ENCODE measurements at regions not wholly inside any gene's neighbourhood (a gene's known extent, or its start where the extent isn't known, plus 50 kb on each side); places are given as distances from the start of the nearest gene placed in this dataset.

DNA sequence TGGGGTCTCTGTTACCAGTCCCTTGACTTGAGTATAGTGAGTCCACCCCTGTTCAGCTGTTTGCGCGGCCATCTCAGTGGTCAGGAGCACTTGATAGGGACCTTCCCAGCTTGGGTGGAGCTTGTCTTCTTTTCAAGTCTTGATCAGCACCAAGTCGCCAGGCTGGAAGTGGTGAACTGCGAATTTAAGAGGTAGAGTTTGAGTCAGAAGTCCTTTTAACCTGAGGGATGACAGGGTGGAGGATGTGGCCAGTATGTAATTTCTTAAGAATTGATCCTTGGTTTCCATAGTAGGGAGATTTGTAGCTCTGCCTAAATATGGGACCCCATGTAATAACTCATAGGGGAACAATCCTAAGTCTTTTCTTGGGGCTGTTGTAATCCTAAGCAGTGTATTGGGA is 86.3 kb upstream of the XCR1 start:
- DNase-seq (ENCODE audit: low read depth): no peak

DNA sequence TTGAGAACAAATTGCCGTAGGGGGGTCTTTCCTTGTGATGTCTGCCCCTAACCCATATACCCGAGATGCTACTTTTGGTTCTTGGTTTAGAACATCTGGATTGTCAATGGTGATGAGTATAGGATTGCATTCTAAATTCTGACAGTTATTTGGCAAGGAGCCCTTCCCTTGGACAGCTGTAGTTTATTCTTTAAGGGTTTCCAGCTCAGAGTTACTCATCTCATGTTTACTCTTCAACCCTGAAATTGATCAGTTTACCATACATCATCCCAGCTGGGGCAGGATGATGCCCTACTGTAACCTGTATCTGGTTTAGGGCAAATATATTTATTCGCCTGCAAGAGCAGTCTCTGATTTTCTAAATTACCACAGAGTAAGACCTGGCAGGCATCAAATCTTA is 85.7 kb upstream of the XCR1 start:
- no peak for DNase-seq (ENCODE audit: low read depth)

DNA sequence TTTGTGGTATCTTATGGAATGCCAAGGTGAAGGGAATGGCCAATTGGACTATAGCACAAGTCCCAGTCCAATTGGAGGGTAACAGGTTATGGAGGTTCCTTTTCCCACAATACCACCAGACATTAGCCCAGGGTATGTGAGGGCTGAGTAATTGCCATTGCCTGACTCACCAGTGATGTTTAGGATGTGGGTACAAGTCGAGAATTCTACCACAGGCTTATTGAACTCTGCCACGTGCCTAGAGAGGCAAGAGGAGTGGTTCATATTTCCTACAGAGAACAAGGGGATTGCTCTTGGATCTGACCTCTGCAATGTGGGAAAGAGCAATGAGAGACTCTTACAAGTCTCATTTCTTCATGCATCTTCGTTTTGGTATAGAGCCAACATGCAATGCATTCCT is 85.0 kb upstream of the XCR1 start:
- no peak for DNase-seq (ENCODE audit: low read depth)

DNA sequence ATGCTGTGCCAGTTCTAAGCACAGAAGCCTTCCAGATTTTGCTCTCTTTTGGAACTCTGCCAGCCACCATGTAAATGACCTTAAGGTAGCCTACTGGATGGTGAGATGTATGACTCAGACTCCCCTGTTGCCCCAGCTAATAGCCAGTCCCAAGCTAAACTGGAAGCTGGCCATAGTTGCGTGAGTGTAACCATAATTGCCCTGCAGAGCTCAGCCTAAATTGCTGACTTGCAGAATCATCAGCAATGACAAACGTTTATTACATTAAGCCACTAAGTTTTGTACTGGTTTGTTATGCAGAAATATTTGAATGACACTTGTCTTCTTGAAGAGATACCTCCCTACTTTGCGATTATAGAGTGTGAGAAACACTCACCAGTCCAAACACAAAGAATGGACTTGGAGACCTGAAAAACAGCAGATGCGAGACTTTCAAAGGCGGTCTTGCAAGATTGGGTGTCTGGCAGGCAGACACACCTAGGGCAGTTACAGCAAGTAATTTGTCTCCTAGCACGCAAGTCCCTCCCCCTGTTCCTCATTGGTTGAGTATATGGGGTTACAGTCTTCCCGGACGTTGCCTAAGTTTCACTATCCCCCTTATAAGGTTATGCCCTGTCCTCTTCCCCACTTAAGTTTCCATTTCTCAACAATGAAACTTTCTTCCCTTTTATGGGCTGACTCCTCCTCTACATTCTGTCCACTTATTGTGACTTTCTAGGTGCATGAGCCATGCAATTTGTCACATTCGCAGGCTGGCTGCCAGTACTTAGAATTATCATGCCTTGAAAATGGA is 83.6 kb upstream of the XCR1 start:
- no peak for DNase-seq (ENCODE audit: low read depth)

DNA sequence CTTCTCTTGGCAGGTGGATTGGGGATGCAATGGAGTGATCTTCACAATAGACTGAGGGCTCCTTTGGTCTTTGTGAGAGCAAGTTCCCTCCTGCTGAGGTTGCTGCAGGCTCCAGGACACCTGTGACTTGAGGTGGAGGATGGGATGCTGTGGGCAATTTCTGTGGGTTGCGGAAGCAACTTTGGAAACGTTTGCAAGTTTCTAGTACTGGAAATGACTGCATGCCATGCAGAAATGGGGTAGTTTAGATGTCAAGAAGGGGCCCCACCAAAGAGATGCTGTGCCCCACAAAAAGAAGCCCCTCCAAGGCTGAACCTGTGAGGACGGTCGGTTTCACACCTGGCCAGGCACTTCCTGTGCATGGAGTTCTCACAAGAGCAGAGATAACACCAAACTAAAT is 80.4 kb upstream of the XCR1 start:
- DNase-seq (ENCODE audit: low read depth): no peak

DNA sequence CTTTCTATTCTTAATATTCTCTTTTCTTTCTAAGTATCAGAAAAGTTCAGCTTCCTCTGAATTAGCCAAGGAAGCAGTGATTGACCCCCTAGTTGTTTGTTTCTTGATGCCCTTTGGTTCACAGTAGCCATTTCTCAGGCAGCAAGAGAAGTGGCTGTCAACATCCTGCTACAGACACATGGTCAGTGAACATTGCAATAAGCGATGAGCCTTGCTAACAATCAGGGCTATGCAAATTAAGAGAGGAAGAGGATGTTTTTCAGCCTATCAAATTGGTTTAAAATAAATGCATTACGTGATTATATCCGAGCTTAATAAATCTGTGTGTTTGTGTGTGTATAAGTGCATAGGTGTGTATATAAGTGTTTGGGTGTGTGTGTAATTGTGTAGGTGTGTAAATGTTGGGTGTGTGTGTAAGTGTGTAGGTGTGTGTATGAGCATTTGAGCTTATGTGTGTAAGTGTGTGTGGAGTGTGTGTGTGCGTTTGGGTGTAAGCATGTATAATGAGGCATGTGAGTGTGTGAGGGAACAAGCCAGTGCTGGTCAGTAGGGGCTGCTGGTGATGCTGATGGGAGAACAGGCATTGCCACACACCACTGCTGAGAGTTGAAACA is 78.1 kb upstream of the XCR1 start:
- no peak for DNase-seq (ENCODE audit: low read depth)

DNA sequence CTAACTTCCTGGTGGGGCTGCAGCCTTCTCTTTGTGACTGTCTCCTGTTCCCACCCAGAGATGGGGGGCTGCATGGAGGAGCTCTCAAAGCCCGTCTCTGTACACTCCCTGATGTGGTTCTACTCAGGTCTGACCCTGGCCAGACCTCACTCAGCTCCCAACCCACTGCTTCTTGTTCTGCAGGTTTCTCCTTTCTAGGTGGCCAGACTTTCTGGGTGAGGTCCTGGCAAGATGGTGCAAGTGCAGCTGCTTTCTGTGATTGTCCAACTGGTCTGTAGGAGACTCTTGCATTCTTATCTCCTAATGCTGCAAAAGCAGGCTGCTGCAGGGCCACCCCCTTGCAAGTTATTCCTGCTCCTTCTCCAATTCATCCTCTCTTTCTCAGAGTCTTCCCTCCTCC is 77.4 kb upstream of the XCR1 start:
- DNase-seq (ENCODE audit: low read depth): no peak

DNA sequence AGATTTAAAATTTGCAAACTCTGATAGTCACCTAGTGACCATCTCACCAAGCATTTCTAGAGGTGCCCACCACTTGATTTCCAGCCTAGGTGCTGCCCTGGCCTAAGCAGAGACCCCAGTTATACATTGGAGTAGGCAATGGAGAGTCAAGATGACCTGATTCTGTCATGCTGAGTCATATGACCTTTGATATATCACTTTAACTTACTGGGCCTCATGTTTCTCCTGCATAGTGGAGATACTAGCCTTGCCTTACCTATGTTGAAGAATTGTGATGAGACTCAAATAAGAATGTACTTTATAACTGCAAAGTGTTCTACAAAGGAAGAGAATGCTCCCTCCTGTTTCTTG is 75.5 kb upstream of the XCR1 start:
- no peak for DNase-seq (ENCODE audit: low read depth)

DNA sequence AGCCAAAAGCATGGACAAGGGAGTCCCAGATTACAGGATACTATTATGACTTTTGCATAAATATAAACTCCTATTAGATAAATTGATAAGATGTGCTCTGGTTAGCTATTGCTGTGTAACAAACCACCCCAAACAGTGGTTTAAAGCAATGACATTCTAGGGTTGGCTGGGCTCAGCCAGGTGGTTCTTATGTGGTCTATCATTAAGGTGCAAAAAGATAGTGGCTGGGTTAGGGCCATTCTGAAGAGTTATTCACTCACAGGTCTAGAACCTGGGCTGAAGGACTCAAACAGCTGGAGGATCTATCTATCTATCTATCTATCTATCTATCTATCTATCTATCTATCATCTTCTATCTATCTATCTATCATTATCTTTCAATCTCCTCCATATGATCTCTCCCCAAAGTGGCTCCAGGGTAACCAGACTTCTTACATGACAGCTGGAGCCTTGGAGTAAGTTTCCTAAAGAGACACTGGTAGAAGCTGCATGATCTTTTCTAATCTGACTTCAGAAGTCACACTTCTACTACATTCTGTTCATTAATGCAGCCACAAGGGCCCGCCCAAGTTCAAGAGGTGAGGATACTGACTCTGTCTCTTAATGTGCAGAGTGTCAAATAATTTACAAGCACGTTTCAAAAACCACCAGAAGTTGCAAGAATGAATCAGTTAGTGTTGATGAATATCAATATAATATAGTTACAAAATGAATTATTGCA is 74.9 kb upstream of the XCR1 start:
- no peak for DNase-seq (ENCODE audit: low read depth)

DNA sequence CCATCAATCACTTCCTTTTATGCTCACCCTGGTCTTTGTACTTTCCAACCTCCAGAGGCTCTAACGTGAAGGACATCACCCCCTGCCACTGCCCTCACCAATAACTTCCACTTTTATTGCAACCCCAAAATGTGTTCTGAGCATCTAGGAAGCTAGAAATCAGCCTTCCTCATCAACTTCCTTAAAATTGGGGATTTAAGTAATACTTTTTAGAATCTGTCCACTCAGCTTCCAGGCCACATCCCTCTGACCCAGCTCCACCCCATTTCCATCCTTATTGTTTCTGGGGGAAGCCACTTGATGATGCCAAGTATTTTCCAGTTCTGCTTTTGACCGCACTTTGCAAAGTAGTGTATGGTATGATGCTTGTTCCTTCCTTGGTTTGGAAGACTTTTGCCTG is 73.5 kb upstream of the XCR1 start:
- DNase-seq (ENCODE audit: low read depth): no peak

DNA sequence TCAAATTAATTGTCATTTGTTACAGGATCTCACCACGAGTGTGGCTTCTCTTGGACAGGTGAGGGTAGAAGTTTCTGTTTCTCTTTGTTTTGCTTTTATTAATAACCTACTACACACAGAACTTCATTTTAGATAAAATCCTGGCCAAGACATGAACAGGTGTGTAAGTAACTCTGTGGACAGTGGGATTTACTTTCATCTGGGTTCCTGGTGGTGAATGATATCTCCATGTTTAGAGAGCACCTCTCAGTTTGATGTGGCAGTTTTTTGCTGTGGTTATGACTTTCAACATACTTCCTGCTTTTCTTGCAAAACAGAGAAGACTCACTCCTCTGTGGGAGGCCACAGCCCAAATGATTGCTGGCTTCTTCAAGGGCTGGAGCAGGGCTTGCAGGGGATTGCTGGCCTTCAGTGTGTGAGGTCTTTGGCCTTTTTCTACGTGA is 71.1 kb upstream of the XCR1 start:
- no peak for DNase-seq (ENCODE audit: low read depth)

DNA sequence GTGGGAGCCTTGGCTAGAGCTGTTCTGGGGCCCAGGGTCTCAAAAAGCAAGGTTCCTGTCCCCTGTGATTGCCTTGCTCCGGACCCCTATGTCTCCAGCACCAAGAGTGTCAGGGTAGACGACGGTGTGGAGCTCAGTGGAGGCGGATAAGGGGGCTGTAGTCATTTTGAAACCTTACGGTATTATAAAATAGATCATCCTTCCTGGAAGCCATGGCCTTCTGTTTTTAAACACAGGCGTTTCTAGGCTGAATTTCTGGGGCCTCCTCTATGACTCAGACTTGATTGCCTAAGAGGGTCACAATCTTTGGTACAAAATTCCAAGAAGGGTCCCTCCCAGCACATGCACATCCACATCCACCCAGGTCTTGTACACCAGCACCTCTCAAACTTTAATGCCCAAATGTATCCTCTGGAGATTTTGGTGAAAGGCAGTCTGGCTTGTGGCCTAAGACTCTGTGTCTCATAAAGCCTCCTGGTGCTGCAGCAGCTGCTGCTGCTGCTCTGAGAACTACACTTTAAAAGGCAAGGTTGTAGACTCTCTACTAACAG is 70.5 kb upstream of the XCR1 start:
- no peak for DNase-seq (ENCODE audit: low read depth)

DNA sequence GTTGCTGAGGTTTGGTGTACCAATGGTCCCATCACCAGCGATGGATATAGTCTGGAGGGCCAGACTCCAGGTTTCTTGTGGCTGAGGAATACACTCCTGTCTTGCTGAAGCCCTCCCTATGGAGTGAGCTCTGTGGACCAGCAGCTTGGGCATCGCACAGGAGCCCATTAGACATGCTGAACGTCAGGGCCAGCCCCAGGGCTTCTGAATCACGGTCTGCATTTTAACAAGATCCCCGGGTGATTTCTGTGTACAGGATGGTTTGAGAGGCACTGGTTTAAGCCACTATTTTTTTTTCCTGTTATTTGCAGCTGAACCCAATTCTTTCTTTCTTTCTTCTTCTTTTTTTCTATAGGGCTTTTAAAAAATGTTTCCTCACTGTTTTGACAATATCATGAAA is 69.5 kb upstream of the XCR1 start:
- DNase-seq (ENCODE audit: low read depth): no peak

DNA sequence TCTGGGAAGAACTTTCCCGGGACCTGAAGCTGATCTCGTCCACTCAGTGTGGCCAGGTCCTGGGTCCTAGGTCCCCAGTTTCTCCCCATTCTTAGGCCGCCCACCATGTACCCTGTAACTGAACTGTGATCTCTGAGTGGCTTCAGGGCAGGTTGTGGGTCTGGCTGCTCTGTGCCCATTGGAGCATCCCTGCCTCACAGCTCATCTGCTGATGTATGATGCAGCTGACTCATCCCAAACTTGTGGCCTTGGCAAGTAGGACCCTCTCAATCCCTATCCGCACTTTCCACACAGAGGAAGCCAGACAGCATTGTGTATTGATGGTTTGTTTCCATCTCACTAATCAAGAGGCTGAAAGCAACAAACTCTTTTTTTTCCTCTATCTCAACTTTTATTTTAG is 69.1 kb upstream of the XCR1 start:
- DNase-seq (ENCODE audit: low read depth): no peak

DNA sequence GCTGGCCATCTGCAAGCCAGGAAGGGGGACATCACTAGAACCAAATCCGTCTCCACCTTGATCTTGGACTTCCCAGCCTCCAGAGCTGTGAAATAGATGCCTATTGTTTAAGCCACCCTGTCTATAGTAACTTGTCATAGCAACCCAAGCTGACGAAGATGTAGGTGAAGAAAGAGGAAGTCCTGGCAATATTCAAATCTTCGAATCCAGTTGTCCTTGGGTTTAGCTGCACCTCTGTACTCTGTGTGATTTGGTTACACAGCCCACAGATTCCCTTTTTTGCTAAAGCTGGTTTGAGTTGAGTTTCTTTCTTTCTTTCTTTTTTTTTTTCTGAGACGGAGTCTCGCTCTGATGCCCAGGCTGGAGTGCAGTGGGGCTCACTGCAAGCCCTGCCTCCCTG is 68.0 kb upstream of the XCR1 start:
- DNase-seq (ENCODE audit: low read depth): no peak

DNA sequence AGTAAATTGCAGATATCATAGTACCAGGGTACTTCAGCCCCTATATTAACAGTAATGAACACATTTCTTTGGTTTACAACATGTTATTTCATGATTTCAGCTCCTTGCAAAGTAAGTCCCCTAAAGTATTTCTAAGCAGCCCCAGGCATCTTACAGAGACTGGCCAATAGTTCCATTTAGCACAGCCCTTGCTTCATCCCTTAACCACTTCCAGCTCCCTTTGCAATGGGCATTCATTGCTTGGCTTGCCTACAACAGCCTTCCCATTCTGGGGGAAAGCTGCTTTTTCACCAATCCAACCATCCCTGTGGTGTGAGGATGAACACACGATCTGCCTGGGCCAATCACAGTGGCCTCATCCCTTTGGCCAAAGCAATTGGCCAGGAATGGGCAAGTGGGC is 67.2 kb upstream of the XCR1 start:
- DNase-seq (ENCODE audit: low read depth): no peak

DNA sequence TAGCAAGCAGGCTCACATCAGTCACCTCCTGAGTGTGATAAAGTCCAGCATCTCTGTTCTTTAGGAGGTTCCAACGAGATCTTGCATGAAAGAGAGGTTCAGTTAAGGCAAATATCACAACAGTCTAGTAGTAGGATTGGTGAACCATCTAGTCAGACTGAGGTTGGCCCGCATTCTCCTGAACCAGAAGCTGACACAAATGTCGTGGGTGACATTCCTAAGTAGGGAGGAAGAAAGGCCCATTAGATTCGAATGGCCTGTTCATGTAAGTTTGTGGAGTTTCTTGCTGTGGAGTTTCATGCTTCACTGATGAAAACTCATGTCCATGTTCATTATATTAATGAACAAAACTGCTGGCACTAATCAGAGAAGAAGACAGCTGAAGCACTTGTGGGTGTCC is 66.7 kb upstream of the XCR1 start:
- no peak for DNase-seq (ENCODE audit: low read depth)

DNA sequence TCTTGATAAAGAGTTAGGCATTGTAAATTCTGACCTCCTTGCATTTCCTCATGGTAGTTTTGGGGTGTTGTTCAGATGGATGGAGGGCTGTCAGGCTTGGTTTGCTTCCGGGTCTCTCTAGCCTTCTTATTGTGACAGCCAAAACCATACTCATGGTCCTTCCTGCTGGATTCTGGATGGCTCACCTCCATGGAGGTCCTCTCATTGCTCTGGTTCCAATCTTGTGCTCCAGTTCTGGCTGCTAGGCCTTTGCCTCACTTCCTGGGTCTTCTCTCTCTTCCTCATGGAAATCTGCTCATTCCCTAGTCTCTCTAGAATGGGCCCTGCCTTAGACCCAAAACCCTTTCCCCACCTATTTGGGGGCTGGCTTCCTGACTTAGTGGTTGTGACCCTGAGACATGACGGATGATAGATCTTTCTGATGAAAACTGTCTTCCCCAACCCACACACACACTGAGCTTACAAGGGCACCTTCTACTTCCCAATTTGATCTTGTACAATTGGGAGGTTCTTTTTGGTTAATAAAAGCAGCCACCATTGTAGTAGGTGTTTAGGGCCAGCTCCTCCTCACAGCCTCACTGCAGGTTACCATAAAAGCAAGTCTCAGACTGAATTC is 66.2 kb upstream of the XCR1 start:
- DNase-seq (ENCODE audit: low read depth): no peak

DNA sequence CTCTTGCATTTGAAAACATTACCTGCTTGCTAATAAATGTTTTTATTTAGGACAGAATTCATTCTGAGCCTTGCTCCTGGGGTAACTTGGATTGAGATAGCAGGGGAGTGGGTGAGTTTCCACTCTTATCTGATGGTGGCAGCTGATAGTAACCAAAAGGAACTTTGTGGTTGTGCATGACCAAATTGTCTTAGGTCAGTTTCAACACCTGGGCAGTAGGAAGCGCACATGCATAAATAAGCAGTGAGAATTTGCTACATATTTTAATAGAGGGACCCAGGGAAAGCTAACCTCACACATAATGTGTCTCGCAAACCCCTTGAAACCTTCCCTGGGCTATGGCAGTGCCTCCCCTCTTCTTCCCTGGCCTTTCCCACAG is 65.4 kb upstream of the XCR1 start:
- no peak for DNase-seq (ENCODE audit: low read depth)

DNA sequence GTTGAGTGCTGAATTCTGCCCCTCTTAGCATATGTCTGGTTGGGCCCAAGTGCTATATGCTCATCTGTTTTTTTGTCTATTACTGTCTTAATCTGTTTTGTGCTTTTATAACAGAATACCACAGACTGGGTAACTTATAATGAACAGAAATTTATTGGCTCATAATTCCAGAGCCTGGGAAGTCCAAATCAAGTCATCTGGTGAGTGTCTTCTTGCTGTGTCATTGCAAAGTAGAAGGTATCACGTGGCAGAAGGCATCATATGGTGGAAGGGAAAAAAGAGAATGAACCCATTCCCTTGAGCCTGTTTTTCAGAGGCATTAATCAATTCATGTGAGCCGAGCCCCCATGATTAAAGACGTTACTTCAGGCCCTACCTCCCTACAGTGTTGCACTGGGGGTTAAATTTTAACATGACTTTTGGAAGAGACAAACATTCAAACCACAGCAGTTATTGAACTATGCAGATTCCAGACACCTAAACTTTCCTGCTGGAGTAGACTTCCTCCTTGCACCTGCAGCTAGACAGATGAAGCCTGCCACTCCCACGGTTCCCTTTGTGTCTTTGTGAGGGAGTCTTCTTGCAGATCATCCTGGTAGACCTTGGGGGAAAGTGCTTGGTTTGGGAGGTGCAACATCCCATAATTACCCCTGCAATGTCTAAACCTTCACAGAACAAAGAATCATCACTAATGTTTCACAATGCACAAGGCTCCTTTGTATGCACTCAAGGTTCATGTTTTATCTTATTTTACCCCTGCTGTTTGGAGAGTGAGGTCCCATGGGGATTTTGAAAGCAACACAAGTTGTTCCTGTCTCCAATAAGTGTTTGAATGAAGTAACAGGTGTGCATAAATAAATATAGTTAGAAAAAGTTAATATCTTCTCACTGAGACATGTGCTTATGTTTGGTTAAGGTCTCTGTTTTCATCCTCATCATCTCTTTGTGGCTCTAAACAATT is 64.7 kb upstream of the XCR1 start:
- no peak for DNase-seq (ENCODE audit: low read depth)

DNA sequence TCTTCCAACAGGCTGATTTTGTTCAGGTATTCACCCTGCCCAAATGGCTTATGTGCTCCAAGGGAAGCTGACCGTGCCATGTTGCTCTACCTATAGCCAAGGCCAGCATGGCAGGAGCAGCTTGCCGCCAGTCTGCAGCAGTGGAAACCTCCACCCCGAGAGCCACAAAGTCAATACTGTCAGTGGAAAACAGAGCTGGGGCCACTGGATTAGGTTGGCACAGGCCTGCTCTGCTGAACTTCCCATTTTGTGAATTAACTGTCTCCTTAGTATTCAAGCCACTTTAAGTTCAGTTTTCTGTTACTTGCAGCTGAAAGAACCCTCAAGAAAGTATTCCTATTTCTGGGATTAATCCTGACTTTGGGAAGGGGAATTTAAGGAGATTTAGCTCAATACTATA is 63.8 kb upstream of the XCR1 start:
- no peak for DNase-seq (ENCODE audit: low read depth)

DNA sequence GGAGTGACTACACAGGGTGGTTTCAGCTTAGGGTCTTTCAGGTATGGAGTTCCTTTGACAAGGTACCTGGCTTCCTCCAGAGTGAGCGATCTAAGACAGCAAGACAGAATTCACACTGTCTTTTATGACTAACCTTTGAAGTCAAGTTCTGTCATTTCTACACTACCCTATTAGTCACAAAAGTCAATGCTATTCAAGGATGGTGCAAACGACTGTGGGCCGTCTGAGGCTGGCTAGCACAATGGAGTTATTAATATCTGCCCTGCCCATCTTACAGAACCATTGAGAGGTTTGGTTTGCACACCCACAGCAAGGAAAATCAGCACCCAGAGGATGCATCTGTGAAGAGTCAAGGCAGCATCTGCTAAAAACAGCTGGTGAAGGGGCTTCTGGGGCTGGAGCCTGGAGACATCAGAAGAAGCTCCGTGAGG is 62.9 kb upstream of the XCR1 start:
- DNase-seq (ENCODE audit: low read depth): no peak
